Mesendoderm (in vitro differentiated cells): ENCODE measurements at regions not wholly inside any gene's neighbourhood (a gene's known extent, or its start where the extent isn't known, plus 50 kb on each side); places are given as distances from the start of the nearest gene placed in this dataset.

Experiments used
- DNase-seq: peaks from one replicate; pipeline ENCODE4 v3.0.0; 2013
- H2AK5ac ChIP-seq: 2 replicates; pipeline ENCODE4 v1.6.1; 2013; ENCODE audit warnings: low read length, inconsistent platforms
- H2BK120ac ChIP-seq: 2 replicates; pipeline ENCODE4 v1.6.1; 2013; ENCODE audit warnings: low read depth, mild to moderate bottlenecking, low read length, moderate library complexity, mixed read lengths
- H2BK15ac ChIP-seq: replicated peaks from 2 replicates; pipeline ENCODE4 v1.6.1; 2013; ENCODE audit warnings: low read depth, mild to moderate bottlenecking, moderate library complexity
- H2BK5ac ChIP-seq: 2 replicates; pipeline ENCODE4 v1.6.1; 2013; ENCODE audit warnings: low read length, inconsistent platforms
- H3K18ac ChIP-seq: 2 replicates; pipeline ENCODE4 v1.6.1; 2013; ENCODE audit warnings: mild to moderate bottlenecking, low read length, mixed read lengths
- H3K23ac ChIP-seq: one replicate; pipeline ENCODE4 v1.6.1; 2013; ENCODE audit warnings: low read length
- H3K27ac ChIP-seq: 2 replicates; pipeline ENCODE4 v1.5.1; 2013; ENCODE audit warnings: low read depth, mild to moderate bottlenecking, inconsistent platforms, low read length, moderate library complexity
- H3K27me3 ChIP-seq: 2 replicates; pipeline ENCODE4 v1.6.1; 2013; ENCODE audit warnings: low read length, control low read depth, mild to moderate bottlenecking, inconsistent platforms; ENCODE audit not compliant: insufficient read depth, poor library complexity
- H3K36me3 ChIP-seq: 2 replicates; pipeline ENCODE4 v1.6.1; 2013; ENCODE audit warnings: low read length, inconsistent platforms; ENCODE audit not compliant: control insufficient read depth, insufficient read depth
- H3K4ac ChIP-seq: one replicate; pipeline ENCODE4 v1.6.1; 2013; ENCODE audit warnings: low read depth, mild to moderate bottlenecking, low read length, moderate library complexity
- H3K4me1 ChIP-seq: 2 replicates; pipeline ENCODE4 v1.6.1; 2013; ENCODE audit warnings: low read depth, low read length, inconsistent platforms; ENCODE audit not compliant: control insufficient read depth
- H3K4me2 ChIP-seq: 2 replicates; pipeline ENCODE4 v1.6.1; 2013; ENCODE audit warnings: low read length
- H3K4me3 ChIP-seq: 2 replicates; pipeline ENCODE4 v1.5.1; 2013; ENCODE audit warnings: mild to moderate bottlenecking, low read length
- H3K56ac ChIP-seq: one replicate; pipeline ENCODE4 v1.6.1; 2013; ENCODE audit warnings: low read length
- H3K79me1 ChIP-seq: 2 replicates; pipeline ENCODE4 v1.6.1; 2013; ENCODE audit warnings: low read length, inconsistent platforms
- H3K79me2 ChIP-seq: 2 replicates; pipeline ENCODE4 v1.6.1; 2013; ENCODE audit warnings: mild to moderate bottlenecking, low read length; ENCODE audit not compliant: control insufficient read depth, insufficient read depth
- H3K9ac ChIP-seq: 2 replicates; pipeline ENCODE4 v1.6.1; 2013; ENCODE audit warnings: low read length, inconsistent platforms
- H4K5ac ChIP-seq: one replicate; pipeline ENCODE4 v1.6.1; 2013; ENCODE audit warnings: low read length
- H4K8ac ChIP-seq: one replicate; pipeline ENCODE4 v1.6.1; 2013; ENCODE audit warnings: low read depth, mild to moderate bottlenecking, control low read depth, low read length, moderate library complexity
- WGBS: extraction: QIAGEN DNeasy Blood & Tissue Kit; methylation state at CpG from one replicate; pipeline ENCODE4 v1.1.7; 2013; ENCODE audit warnings: low lambda C conversion rate, missing lambda C conversion rate; ENCODE audit not compliant: insufficient coverage; ENCODE audit errors: extremely low coverage; 5-methylcytosine and 5-hydroxymethylcytosine counted together

DNA sequence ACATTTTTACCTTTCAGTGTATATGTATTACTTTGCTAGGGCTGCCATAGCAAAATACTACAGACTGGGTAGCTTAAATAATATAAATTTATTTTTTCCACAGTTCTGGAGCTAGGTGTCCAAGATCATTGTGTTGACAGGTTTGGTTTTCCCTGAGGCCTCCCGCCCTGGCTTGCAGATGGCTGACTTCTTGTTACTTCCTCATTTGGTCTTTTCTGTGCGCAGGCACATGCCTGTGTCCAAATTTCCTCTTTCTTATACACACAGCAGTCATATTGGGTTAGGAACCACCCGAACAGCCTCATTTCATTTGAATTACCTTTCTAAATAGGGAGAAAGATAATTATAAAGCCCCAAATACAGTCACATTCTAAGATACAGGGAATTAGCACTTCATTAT, 521.6 kb upstream of the SORCS1 start:
- no CpG with 5 or more reads among the region's 3 CpGs for WGBS
- no peak overlapping the region for H4K8ac ChIP-seq
- H3K56ac ChIP-seq, result no peak overlapping the region
- no peak for DNase-seq
- H3K4me2 ChIP-seq, result no peak overlapping the region
- no peak overlapping the region for H3K4me3 ChIP-seq
- no peak overlapping the region for H3K18ac ChIP-seq
- no peak overlapping the region for H2BK15ac ChIP-seq
- no peak overlapping the region for H3K9ac ChIP-seq
- H2AK5ac ChIP-seq, result no peak overlapping the region
- H2BK120ac ChIP-seq, result no peak overlapping the region
- H3K23ac ChIP-seq, result no peak overlapping the region
- no peaks in the 10 kb centered on the region for H3K4me1 ChIP-seq
- H2BK5ac ChIP-seq, result no peak overlapping the region
- H3K4ac ChIP-seq, result no peak overlapping the region
- H3K79me2 ChIP-seq, result no peaks in the 10 kb centered on the region
- no peaks in the 10 kb centered on the region for H3K79me1 ChIP-seq
- no peak overlapping the region for H4K5ac ChIP-seq
- no peaks in the 10 kb centered on the region for H3K36me3 ChIP-seq
- no peaks in the 10 kb centered on the region for H3K27me3 ChIP-seq
- H3K27ac ChIP-seq, result no peak overlapping the region

DNA sequence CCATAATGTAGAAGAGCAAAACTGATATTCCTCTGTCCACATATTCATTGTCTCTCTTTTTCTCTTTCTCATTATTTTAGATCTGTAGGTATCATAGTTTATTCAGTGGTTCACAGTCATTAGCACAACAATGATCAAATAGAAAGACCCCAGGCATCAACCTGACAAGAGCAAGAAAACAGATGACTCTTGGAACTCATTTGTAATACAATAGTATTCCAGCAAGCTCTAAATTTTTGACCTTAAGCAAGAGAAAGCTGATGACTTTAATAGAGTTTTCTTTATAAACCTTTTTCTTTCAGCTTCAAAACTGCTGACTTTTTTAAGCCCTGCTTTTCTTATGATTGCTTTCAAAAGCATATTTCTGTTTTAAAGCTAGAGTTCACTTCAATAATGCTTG, 507.5 kb upstream of the SORCS1 start:
- no peak overlapping the region for H2AK5ac ChIP-seq
- no peak for DNase-seq
- no peak overlapping the region for H4K5ac ChIP-seq
- H3K4me1 ChIP-seq, result no peaks in the 10 kb centered on the region
- no peaks in the 10 kb centered on the region for H3K79me2 ChIP-seq
- H3K56ac ChIP-seq, result no peak overlapping the region
- H3K27me3 ChIP-seq, result no peaks in the 10 kb centered on the region
- no peak overlapping the region for H4K8ac ChIP-seq
- H3K79me1 ChIP-seq, result no peaks in the 10 kb centered on the region
- H3K36me3 ChIP-seq, result no peaks in the 10 kb centered on the region
- no peak overlapping the region for H2BK120ac ChIP-seq
- H3K27ac ChIP-seq, result no peak overlapping the region
- no peak overlapping the region for H3K4me2 ChIP-seq
- H3K9ac ChIP-seq, result no peak overlapping the region
- no peak overlapping the region for H2BK15ac ChIP-seq
- no peak overlapping the region for H3K23ac ChIP-seq
- no peak overlapping the region for H3K4ac ChIP-seq
- no peak overlapping the region for H3K18ac ChIP-seq
- H3K4me3 ChIP-seq, result no peak overlapping the region
- no peak overlapping the region for H2BK5ac ChIP-seq

DNA sequence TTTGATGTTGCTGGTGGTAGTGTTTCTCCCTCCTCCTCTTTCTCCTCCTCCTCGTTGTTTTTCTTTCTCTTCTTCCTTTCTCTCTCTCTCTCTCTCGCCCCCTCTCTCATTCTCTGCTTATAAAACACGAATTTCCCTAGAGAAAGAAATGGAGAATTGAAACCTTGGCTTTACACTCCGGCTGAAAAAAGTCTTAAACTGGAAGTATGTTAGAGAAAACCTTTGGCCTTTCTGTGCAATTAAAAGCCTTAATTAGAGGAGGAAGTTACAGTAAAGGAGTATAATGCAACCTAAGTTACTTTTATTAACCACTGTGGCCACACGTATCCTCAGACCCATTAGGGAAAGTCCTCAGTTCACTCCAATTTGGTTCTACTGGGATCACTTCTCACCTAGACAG, 501.7 kb upstream of the SORCS1 start:
- no peak overlapping the region for H3K4me2 ChIP-seq
- H3K27ac ChIP-seq, result no peak overlapping the region
- no peak overlapping the region for H3K18ac ChIP-seq
- no peak overlapping the region for H2BK120ac ChIP-seq
- no peak overlapping the region for H3K56ac ChIP-seq
- H3K79me2 ChIP-seq, result no peaks in the 10 kb centered on the region
- WGBS, result no CpG with 5 or more reads among the region's 5 CpGs
- no peak for DNase-seq
- no peaks in the 10 kb centered on the region for H3K79me1 ChIP-seq
- H4K8ac ChIP-seq, result no peak overlapping the region
- no peak overlapping the region for H3K4me3 ChIP-seq
- H3K4ac ChIP-seq, result no peak overlapping the region
- H3K23ac ChIP-seq, result no peak overlapping the region
- H2BK15ac ChIP-seq, result no peak overlapping the region
- no peaks in the 10 kb centered on the region for H3K36me3 ChIP-seq
- H3K4me1 ChIP-seq, result no peaks in the 10 kb centered on the region
- no peak overlapping the region for H2BK5ac ChIP-seq
- no peak overlapping the region for H2AK5ac ChIP-seq
- no peak overlapping the region for H4K5ac ChIP-seq
- H3K9ac ChIP-seq, result no peak overlapping the region
- no peaks in the 10 kb centered on the region for H3K27me3 ChIP-seq

GRCh38 chr10:107665459-107665858, 501.0 kb upstream of the SORCS1 start:
- H3K56ac ChIP-seq, result no peak overlapping the region
- no peak overlapping the region for H2BK120ac ChIP-seq
- no peak overlapping the region for H3K4me2 ChIP-seq
- H2BK15ac ChIP-seq, result no peak overlapping the region
- no peak overlapping the region for H3K4ac ChIP-seq
- no peak overlapping the region for H3K23ac ChIP-seq
- H3K4me3 ChIP-seq, result no peak overlapping the region
- no peak overlapping the region for H4K5ac ChIP-seq
- no peaks in the 10 kb centered on the region for H3K36me3 ChIP-seq
- no peak overlapping the region for H3K27ac ChIP-seq
- no peak overlapping the region for H4K8ac ChIP-seq
- no peak for DNase-seq
- H3K79me1 ChIP-seq, result no peaks in the 10 kb centered on the region
- H3K27me3 ChIP-seq, result no peaks in the 10 kb centered on the region
- H2BK5ac ChIP-seq, result no peak overlapping the region
- WGBS, result no CpG with 5 or more reads among the region's 4 CpGs
- no peaks in the 10 kb centered on the region for H3K79me2 ChIP-seq
- no peak overlapping the region for H2AK5ac ChIP-seq
- H3K4me1 ChIP-seq, result no peaks in the 10 kb centered on the region
- H3K18ac ChIP-seq, result no peak overlapping the region
- no peak overlapping the region for H3K9ac ChIP-seq

GRCh38 chr10:107657851-107658250, 493.3 kb upstream of the SORCS1 start:
- Histone ChIP-seq H3K4me2 (no peak overlapping the region), H3K9ac (no peak overlapping the region), H3K56ac (no peak overlapping the region), H3K79me2 (no peaks in the 10 kb centered on the region), H3K4me1 (no peaks in the 10 kb centered on the region), H4K5ac (no peak overlapping the region), H2BK120ac (no peak overlapping the region), H3K36me3 (no peaks in the 10 kb centered on the region), H3K4me3 (no peak overlapping the region), H4K8ac (no peak overlapping the region), H3K27me3 (no peaks in the 10 kb centered on the region), H2BK5ac (no peak overlapping the region), H3K27ac (no peak overlapping the region), H2BK15ac (no peak overlapping the region), H3K23ac (no peak overlapping the region), H3K4ac (no peak overlapping the region), H2AK5ac (no peak overlapping the region), H3K18ac (no peak overlapping the region), H3K79me1 (no peaks in the 10 kb centered on the region)
- DNase-seq, result peak; percentile 18
- no CpG with 5 or more reads among the region's 3 CpGs for WGBS

- Histone ChIP-seq H3K4me1 (no peaks in the 10 kb centered on the region), H4K5ac (no peak overlapping the region), H3K27me3 (no peaks in the 10 kb centered on the region), H3K79me2 (no peaks in the 10 kb centered on the region), H3K4ac (no peak overlapping the region), H3K79me1 (no peaks in the 10 kb centered on the region), H3K27ac (no peak overlapping the region), H3K36me3 (no peaks in the 10 kb centered on the region), H3K56ac (no peak overlapping the region), H3K4me3 (no peak overlapping the region), H2BK120ac (no peak overlapping the region), H2AK5ac (no peak overlapping the region), H2BK15ac (no peak overlapping the region), H3K9ac (no peak overlapping the region), H3K4me2 (no peak overlapping the region), H2BK5ac (no peak overlapping the region), H3K23ac (no peak overlapping the region), H3K18ac (no peak overlapping the region), H4K8ac (no peak overlapping the region)
- no peak for DNase-seq
These were observed 492.4 kb upstream of the SORCS1 start for GRCh38 chr10:107656932-107657331.
